T-helper 1 cell treated with Interleukin-12 subunit alpha and Interleukin-12 subunit beta and Interleukin-4 antibody, amounts not matched to agents 30 ng/mL and 1 ng/mL, for 36 hours (primary cell): ENCODE measurements at regions not wholly inside any gene's neighbourhood (a gene's known extent, or its start where the extent isn't known, plus 50 kb on each side); places are given as distances from the start of the nearest gene placed in this dataset.
"Not testable (repeated sequence)": the region's sequence is repeated elsewhere in the genome, so short reads cannot be mapped to it uniquely, and the experiment has no call there.

Experiments
- intact Hi-C: fragments of 100-400 bp; cut with micrococcal nuclease; formaldehyde crosslinking; loops from one replicate; pipeline ENCODE4 v1.15.1; 2024

DNA sequence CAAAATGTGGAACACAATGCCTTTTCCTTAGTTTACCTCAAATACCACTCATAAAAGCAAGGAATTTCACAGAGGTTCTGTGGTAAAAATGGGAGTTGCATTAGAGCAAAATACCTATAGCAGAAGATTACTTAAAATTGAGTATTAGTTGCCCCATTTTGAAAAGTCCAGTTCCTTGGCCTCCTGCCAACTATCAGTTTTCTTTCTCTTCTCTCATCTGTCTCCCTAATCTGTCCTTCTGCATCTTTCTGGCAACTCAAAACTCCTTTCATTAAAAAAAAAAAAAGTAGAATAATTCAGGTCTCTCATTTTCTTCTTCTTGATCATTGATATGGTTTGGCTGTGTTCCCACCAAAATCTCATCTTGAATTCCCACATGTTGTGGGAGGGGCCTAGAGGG, 127.3 kb downstream of the ATP23 start:
- intact Hi-C loops, result no loop called here

- intact Hi-C loops, result no loop called here
These were observed 128.0 kb downstream of the ATP23 start for GRCh38 chr12:58069268-58069963.

GRCh38 chr12:58071994-58072393, 130.6 kb downstream of the ATP23 start:
- intact Hi-C loops, result no loop called here

GRCh38 chr12:58074259-58074658, 132.9 kb downstream of the ATP23 start:
- intact Hi-C loops, result no loop called here

DNA sequence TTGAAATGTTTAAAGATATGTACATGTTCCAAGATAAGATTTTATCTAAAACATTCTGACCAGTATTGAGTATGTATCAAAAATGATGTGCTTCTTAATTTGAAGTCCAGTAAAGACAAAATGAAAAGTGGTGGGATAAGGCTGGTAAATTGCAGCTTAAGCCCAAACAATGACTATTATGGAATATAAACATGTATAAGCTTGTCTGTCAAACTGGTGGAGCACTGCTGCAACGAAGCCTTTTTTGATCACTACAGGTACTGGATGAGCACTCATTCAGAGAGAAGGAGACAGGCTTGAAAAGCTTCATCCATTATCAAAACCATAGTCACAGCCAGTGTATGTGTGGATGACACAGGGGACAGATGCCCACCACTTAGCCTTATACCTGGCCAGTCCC, 138.4 kb downstream of the ATP23 start:
- intact Hi-C loops, result no loop called here

GRCh38 chr12:58081488-58081887, 140.1 kb downstream of the ATP23 start:
- intact Hi-C loops, result no loop called here

- intact Hi-C loops, result no loop called here
These were observed 141.6 kb downstream of the ATP23 start for GRCh38 chr12:58082996-58083395.

- intact Hi-C loops, result no loop called here
These were observed 144.6 kb downstream of the ATP23 start for GRCh38 chr12:58086006-58086405.

DNA sequence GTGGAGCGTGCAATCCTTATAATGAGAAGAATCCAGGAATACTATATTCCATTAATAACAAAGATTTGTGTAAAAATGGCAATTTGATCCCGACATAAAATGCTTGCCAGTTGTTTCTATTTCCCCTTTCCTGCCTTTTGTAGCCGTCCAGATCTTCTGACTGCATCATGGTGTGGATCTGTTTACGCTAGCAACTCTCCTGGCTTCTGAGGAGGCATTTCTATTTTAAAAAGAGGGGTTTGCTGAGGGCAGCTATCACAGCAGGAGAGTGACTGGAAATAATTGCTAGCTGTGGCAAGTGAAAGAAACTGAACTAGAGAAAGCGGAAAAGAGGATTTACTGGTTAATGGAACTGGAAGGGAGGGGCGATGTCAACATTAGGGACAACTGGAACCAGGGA, 145.6 kb downstream of the ATP23 start:
- intact Hi-C loops, result no loop called here

DNA sequence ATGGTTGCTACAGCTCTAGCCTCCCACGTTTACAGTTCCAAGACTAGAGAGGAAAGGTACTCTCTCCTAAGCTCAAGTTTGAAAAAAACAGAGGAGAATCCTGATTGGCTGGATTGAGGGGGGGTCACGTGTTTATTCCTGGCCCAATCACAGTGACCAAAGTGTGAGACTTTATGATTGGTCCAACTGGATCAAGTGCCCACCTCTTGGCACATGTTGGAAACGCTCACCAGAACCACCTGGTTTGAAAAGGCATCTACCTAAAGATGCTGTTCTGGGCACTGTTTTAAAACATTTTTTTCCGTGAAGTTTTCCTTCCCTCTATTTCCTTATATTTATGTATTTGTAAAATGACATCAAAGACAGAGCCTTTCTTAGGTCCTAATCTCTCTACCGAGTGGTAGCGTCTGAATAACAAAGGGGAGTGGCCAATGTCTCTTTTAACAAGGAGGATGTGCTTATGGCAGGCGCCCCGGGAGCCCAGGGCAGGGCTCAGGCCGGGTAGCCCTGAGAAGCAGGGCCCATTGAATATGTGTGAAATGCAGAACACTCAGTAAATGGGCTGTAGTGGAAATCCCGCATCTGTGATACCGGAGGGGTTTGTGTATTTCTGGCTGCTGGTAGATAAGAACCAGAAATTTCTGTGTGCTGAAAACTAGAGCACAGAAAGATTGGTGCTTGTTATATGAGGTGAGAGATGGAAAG, 146.2 kb downstream of the ATP23 start:
- intact Hi-C loops, result no loop called here

DNA sequence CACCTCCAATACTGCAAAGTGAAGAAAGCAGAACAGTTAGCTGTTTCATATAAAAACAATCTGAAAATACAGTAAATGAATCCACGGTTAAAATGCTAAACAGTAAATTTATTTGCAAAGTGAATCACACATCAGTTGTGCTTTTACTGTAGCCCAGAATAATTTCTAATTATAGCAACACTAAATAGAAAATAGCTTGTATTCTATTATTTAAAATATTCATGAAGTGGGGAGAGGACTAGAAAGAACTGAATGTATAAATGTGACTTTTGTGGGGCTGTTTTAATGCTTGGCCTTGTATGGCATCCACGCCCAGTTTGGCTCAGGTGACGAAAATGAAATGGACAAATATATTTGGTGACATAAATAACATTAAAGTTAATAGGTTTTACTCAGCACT, 148.2 kb downstream of the ATP23 start:
- intact Hi-C loops, result no loop called here

DNA sequence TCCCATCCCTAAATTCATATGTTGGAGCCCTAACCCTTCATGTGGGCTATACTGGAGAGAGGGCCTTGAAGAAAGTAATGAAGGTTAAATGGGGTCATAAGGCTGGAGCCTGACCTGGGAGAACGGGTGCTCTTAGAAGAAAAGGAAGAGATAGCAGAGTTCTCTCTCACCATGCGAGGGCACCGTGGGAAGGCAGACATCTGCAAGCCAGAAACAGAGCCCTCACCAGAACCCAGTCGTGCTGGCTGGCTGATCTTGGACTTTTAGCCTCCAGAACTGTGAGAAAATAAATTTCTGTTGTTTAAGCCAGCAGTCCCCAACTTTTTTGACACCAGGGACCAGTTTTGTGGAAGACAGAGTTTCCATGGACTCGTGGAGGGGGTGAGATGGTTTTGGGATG, 149.3 kb downstream of the ATP23 start:
- intact Hi-C loops, result no loop called here

DNA sequence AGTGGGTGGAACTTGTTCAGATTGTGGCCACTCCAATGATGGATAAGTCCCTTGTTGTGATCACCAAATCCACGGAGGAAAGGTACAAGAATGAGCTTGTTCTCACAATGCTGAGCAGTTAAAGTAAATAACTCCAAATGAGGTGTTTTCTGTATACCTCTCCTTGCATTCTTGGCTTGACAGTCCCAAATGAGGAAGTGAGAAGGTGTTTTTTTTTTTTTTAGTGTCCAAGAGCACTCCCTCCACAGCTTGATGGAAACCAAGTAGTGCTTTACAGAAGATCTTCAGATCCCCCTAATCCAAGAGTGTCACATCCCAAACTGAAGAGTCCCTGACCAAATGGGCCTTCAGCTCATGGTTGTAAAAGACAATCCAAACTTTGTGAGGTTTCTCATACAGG, 153.6 kb downstream of the ATP23 start:
- intact Hi-C loops, result no loop called here

DNA sequence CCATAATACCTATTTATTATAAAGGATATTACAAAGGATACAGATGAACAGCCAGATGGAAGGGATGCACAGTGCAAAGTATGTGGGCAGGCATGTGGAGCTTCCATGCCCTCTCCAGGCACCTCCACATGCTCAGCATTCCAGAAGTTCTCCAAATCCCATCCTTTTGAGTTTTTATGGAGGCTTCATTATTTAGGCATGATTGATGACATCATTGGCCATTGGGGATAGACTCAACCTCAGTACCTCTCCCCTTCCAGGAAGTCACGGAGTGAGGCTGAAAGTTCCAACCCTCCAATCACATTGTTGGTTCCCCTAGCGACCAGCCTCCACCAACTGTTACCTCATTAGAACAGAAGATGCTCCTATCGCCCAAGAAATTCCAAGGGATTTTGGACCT, 156.4 kb downstream of the ATP23 start:
- intact Hi-C loops, result no loop called here

DNA sequence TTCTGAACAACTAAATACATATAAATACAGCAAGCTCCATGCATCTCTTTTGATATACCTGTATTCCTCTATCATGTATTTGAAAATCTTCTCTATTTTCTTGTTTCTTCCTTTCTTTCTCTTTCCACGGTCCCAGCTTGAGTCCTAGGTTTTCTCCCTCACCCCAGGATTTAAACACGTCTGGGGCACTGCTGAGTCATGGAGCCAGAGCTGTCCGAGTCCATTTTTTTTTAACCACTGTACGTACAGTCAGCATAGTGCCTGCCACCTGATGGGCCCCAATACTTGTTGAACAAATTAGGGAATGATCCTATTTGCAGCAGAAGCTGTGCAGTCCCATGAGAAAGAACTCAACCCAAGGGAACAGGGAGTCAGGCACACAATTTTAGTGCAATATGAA, 158.1 kb downstream of the ATP23 start:
- intact Hi-C loops, result no loop called here

GRCh38 chr12:58104351-58104755, 163.0 kb downstream of the ATP23 start:
- intact Hi-C loops, result no loop called here

GRCh38 chr12:58105225-58106119, 164.1 kb downstream of the ATP23 start:
- intact Hi-C loops, result loop anchor here (2.0 kb wide), 1 partner anchor 55 kb away; no protein-coding TSS in a partner anchor

- intact Hi-C loops, result loop anchor here (2.0 kb wide), 1 partner anchor 55 kb away; no protein-coding TSS in a partner anchor
These were observed 164.8 kb downstream of the ATP23 start for GRCh38 chr12:58106195-58106594.

DNA sequence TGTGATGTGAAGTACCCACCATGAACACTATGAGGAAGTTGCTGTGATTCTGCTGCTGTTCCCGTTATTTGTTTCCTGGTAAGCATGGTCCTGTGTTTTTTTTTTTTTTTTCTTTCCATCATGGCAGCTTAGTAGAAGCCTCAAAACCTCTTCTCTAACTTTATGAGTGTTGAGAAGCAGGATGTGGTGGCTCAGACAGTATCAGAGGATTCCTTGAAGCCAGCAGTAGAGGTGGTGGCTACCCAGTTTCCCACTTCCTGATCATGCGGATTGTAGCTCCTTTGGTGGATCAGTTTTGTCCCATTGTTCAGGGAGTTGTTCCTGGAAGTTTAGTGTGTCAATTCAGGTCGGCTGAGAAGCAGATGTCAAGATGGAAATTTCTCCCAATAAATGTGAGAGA, 175.8 kb downstream of the ATP23 start:
- intact Hi-C loops, result no loop called here

- intact Hi-C loops, result no loop called here
These were observed 176.3 kb downstream of the ATP23 start for GRCh38 chr12:58117667-58118066.

GRCh38 chr12:58125761-58126160, 184.4 kb downstream of the ATP23 start:
- intact Hi-C loops, result not testable (repeated sequence)
